GM21825 (cell line): ENCODE measurements at regions not wholly inside any gene's neighbourhood (a gene's known extent, or its start where the extent isn't known, plus 50 kb on each side); places are given as distances from the start of the nearest gene placed in this dataset.
"Not testable (repeated sequence)": the region's sequence is repeated elsewhere in the genome, so short reads cannot be mapped to it uniquely, and the experiment has no call there.

Experiments
- ATAC-seq: cut with Tn5 transposase; IDR thresholded peaks from one replicate; pipeline ENCODE4 v1.9.1; 2021; ENCODE audit warnings: mild to moderate bottlenecking, moderate library complexity; ENCODE audit not compliant: unreplicated experiment

DNA sequence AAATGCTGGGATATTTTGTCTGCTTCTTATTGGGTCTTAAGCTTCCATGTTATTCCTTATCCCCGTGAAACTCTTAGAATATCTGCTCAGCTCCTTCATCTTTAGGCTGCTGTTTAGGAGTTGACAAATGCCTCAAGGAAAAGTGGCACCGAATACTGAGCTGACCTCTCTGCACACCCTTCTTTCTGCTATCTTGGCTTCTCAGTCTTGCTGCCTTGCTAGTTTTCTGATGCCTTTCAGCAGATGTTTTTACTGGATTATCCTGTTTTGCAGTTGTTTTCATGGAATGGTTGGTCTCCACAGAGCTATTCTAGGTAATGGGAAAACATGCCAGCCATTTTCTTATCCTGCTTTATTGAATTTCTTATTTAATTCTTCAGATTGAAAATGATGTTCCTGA lies 86.3 kb downstream of the GYPE start:
- ATAC-seq: no peak

DNA sequence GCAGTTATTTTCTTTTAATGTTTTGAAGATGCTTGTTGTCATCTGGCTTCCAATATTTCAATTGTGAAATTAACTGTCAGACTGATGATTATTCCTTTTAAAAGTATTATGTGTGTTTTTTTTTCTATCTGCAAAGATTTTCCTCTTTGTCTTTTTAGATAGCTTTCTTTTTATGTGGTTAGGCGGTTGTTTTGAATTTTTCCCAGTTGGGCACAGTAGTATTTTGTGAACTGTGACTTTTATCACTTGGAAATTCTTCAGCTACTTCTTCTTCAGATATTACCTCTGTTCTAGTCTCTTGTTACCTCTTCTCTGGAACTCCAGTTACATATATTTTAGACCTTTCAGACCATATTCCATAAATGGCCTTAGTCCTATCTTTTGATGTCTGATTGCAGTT lies 87.5 kb downstream of the GYPE start:
- ATAC-seq: not testable (repeated sequence)

- not testable (repeated sequence) for ATAC-seq
Measured at GRCh38 chr4:143815375-143815774, 90.0 kb downstream of the GYPE start.

DNA sequence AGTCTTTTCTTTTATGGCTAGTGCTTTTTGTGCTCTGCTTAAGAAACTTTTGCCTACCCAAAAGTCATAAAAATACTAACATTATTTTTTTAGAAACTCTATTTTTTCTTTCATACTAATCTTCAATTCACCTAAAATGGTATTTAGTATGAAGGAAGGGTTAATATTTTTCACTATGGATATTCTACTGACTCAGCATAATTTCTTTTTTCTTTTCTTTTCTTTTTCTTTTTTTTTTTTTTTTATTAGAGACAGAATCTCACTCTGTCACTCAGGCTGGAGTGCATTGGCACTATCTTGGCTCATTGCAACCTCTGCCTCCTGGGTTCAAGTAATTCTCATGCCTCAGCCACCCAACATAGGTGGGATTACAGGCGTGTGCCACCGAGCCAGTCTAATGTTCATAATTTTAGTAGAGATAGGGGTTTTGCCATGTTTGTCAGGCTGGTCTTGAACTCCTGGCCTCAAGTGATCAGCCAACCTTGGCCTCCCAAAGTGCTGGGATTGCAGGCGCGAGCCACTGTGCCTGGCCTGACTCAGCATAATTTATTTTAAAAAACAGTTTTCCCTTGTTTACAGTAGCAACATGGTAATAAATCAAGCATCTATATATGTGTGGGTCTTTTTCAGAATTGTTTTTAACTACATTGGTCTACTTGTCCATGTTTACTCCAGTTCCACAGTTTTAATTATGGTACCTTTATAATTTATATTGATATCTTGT lies 91.8 kb downstream of the GYPE start:
- not testable (repeated sequence) for ATAC-seq

DNA sequence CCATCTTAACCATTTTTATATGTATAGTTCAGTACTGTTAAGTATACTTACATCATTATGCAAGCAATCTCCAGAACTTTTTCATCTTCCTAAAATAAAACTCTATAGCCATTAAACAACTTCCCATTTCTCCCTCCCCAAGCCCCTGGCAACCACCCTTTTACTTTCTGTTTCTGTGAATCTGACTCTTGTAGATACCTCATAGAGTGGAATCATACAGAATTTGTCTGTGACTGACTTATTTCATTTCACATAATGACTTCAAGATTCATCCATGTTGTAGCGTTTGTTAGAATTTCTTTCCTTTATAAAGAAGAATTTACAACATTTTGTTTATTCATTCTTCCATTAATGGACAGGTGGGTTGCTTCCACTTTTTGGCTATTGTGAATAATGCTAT lies 91.2 kb upstream of the FREM3 start:
- ATAC-seq: not testable (repeated sequence)

DNA sequence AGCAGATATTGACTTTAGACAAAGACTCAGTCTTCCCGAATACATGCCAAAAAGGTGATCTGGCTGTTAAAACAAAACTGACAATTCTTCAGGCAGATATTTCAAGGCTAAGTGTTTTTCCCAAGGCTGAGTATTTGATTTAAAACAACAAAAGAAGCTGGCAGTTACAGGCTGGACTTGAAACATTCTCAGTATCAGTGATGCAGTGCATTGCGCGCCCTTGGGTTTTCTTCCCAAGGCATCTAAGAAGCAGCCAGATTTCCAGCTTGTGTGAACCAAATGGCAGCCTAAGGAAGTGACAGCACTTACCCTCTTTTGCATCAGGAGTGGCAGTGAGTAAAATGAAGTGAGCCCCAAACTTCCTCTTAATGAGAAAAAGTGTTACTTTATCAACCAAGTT lies 90.0 kb upstream of the FREM3 start:
- ATAC-seq: not testable (repeated sequence)

DNA sequence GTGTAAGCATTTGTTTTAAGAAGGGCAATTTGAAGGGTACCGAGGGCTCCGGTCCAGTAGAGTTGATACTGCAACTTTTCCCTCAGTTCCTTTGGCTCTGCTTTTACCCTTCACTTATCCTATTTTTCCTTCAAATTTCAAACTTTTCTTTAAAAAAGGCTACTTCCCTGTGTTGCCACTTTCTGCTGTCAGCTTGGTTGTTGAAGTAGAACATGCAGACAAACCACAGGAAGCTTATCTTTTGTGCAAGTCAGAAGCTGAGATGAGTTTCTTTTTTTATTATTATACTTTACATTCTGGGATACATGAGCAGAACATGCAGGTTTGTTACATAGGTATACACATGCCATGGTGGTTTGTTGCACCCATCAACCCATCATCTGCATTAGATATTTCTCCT lies 89.1 kb upstream of the FREM3 start:
- ATAC-seq: not testable (repeated sequence)

DNA sequence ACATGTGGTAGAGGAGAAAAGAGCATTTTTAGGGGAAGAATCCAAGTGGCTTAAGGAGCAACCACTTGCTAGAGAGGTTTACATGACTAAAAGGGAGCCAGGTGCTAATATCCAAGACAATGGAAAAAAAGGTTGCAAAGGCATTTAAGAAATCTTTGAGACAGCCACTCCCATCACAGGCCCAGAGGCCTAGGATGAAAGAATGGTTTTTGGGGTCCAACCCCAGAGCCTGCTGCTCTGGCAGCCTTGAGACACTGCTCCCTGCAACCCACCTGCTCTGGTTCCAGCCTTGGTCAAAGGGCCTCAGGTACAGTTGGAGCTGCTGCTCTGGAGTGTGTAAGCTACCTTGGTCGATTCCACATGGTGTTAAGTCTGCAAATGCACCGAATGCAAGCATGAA lies 84.1 kb upstream of the FREM3 start:
- ATAC-seq: no peak

DNA sequence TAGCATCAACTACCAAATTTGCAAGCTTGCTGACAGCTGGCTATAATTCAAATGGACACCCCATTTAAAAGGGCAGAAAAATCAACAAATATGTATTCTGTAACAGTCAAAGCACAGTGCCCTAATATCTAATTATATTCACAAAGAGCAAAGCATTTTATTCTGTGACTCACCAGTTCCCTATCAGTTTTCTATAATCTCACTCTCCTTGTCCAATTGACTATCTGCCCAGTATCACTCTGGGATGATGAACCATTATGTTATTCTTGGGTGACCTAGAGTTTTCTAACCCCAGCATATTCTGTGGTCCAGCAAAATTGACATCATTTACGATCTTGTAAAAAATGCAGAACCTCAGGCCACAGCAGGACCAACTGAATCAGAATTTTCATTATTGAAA lies 82.0 kb upstream of the FREM3 start:
- no peak for ATAC-seq

- peak; percentile 100 for ATAC-seq
Measured at GRCh38 chr4:143773998-143774895, 73.8 kb upstream of the FREM3 start.

DNA sequence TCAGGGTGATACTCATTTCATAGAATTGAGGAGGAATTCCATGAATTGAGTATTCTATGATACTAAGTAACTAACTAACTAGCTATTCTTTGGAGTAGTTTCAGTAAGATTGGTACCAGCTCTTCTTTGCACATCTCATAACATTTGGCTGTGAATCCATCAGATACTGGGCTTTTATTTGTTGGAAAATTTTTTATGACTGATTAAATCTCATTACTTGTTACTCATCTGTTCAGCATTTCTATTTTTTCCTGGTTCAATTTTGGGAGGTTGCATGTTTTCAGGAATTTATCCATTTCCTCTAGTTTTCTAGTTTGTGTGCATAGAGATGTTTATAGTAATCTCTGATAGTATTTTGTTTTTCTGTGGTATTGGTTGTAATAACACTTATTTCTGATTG lies 70.8 kb upstream of the FREM3 start:
- ATAC-seq: no peak

- no peak for ATAC-seq
Measured at GRCh38 chr4:143768007-143768591, 67.6 kb upstream of the FREM3 start.

DNA sequence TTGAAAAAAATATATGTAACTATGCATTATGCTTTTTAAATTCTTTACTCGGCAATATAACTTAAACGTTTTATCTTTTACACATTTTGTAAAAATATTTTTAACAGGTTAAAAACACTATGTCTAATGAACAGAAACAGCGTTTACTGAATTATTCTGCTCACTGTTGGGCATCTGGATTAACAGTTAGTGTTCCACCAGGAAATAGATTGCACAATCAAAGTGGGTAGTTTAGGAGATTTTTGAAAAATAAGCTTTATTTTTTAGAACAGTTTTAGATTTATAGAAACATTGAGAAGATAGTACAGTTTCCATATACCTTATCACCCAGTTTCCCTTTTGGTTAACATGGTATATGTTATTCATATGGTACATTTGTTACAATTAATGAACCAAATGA lies 63.1 kb upstream of the FREM3 start:
- ATAC-seq: no peak

DNA sequence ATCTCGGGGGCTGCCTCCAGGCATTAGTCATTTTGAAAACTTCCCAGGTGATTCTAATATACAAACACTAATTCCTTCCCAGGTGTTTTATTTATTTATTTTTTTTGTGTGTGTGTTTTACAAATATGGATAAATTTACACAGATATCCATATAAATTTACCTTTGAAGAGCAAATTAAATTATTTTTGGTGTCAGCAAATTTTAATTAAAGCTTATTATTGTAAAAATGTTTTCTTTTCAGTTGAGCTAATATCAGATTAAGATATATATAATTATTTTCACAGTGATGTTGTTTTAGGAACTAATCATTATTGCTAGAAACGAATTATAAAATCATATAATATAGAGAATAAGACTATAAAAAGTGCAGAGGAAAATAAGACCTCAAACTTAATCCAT lies 62.0 kb upstream of the FREM3 start:
- ATAC-seq: no peak
